Mesothelial cell of epicardium (in vitro differentiated cells): ENCODE measurements at regions not wholly inside any gene's neighbourhood (a gene's known extent, or its start where the extent isn't known, plus 50 kb on each side); places are given as distances from the start of the nearest gene placed in this dataset.

Source experiments
- DNase-seq, 2 experiments: peaks; one replicate each; pipeline ENCODE4 v3.0.0; 2021; ENCODE audit warnings: low spot score in 2 of 2; ENCODE audit not compliant: unreplicated experiment in 2 of 2
- H3K27ac Mint-ChIP-seq: 2 replicates; pipeline ENCODE4 v1.8.0; 2021; ENCODE audit warnings: mixed read lengths
- H3K27me3 Mint-ChIP-seq: 2 replicates; pipeline ENCODE4 v1.8.0; 2021; ENCODE audit warnings: low read depth, mixed read lengths
- H3K36me3 Mint-ChIP-seq: 2 replicates; pipeline ENCODE4 v1.8.0; 2021; ENCODE audit warnings: mixed read lengths
- H3K4me1 Mint-ChIP-seq: 2 replicates; pipeline ENCODE4 v1.8.0; 2021; ENCODE audit warnings: mixed read lengths
- H3K4me3 Mint-ChIP-seq: 2 replicates; pipeline ENCODE4 v1.8.0; 2021; ENCODE audit warnings: mild to moderate bottlenecking, moderate library complexity, mixed read lengths
- H3K9me3 Mint-ChIP-seq: 2 replicates; pipeline ENCODE4 v1.8.0; 2021; ENCODE audit warnings: mixed read lengths
- TF ChIP-seq, protein P1 (sequence below): fragments of 200-600 bp; sonication (generic); IDR thresholded peaks from one replicate; pipeline ENCODE4 v1.5.0; 2021; ENCODE audit warnings: antibody characterized with exemption; ENCODE audit not compliant: unreplicated experiment

DNA sequence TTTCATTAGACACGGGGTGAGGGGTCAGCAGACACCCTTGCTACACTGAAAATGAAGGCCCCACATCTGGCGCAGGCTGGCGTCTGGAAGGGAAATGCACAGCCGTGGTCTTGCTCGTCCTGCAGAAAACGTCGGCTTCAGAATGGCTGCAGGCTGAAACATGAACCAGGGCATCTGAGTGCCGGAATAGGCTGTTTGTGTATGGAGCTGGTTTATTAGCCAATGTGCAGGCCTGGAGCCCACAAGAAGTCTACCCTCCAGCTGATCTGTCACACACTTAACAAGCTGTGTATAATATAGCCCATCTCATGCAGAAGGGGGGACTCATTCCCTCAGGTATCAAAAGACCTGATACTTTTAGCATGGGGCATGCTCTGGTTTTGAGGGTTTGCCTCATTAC, 153.4 kb upstream of the SOX11 start:
- Mint-ChIP-seq H3K9me3 (peaks cover 20% of the 10 kb centered on the region), H3K36me3 (peaks cover 17% of the 10 kb centered on the region), H3K4me1 (peaks cover 49% of the 10 kb centered on the region), H3K27me3 (no peaks in the 10 kb centered on the region), H3K27ac (peak overlapping the region; percentile 98), H3K4me3 (no peak overlapping the region)
- DNase-seq: no peak
- TF ChIP-seq, protein P1, sequence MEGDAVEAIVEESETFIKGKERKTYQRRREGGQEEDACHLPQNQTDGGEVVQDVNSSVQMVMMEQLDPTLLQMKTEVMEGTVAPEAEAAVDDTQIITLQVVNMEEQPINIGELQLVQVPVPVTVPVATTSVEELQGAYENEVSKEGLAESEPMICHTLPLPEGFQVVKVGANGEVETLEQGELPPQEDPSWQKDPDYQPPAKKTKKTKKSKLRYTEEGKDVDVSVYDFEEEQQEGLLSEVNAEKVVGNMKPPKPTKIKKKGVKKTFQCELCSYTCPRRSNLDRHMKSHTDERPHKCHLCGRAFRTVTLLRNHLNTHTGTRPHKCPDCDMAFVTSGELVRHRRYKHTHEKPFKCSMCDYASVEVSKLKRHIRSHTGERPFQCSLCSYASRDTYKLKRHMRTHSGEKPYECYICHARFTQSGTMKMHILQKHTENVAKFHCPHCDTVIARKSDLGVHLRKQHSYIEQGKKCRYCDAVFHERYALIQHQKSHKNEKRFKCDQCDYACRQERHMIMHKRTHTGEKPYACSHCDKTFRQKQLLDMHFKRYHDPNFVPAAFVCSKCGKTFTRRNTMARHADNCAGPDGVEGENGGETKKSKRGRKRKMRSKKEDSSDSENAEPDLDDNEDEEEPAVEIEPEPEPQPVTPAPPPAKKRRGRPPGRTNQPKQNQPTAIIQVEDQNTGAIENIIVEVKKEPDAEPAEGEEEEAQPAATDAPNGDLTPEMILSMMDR: no peak

DNA sequence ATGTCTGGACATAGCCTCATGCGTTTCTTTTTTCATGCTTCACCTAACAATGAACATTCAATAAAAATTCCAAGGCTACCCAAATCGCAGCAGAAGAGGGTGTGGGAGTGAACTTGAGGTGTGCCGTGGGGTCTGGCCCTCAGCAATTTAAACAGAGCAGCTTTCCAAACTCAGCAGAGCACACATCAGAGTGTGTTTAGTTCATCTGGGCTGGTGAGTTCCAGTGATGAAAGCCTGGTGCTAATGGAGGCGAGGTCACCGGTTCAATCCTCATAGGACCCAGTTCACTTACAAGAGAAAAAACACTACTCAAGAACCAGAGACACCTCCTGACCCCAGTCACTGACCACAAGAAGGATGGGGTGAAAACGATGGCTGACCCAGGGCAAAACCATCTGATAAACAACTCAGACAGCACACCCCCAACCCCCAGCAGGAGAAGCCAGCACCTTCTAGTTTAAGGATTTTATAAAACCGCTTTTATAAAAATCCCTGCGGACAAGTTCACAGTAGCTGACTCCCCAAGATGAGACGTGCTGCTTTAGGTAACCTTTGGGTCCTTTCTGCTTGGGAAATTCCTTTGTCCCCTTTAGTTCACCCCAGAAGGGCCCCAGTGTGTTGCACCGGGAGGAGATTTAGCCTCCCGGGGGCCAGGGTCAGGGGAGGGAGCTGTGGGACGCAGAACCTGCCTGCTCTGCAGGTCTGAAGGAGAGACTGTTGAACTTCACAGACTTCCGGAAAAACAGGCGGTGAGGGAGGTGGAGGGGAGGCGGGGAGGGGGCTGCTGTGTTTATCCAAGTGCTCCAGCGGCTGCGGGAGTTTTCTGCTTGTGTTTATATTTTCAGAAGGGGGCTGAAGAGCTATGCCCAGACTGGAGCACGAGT, 152.7 kb upstream of the SOX11 start:
- Mint-ChIP-seq H3K9me3 (peaks cover 22% of the 10 kb centered on the region), H3K27me3 (no peaks in the 10 kb centered on the region), H3K4me1 (peaks cover 49% of the 10 kb centered on the region), H3K4me3 (peak overlapping the region; percentile 62), H3K36me3 (peaks cover 19% of the 10 kb centered on the region), H3K27ac (peak overlapping the region; percentile 98)
- TF ChIP-seq, protein P1: no peak
- DNase-seq: no peak

DNA sequence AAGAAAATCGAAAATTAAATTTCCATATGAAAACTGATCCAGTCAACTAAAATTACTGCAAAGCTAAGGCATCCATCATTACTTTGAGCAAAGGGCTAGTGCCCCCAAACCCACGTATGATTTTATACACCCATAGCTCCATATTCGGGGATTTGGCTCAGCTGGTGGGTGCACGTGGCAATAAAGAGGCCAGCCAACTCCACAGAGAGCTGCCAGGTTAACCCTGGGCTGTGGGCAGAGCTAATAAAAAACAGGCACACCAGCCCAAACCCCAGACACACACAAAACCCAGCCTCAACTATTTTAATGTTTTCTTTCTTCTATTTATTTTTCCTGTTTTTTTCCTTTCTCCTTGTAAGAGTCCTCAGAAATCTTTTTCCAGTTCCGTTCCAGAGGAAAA, 151.3 kb upstream of the SOX11 start:
- Mint-ChIP-seq H3K27ac (peak overlapping the region; percentile 86), H3K9me3 (peaks cover 35% of the 10 kb centered on the region), H3K36me3 (peaks cover 27% of the 10 kb centered on the region), H3K4me1 (peaks cover 49% of the 10 kb centered on the region), H3K27me3 (no peaks in the 10 kb centered on the region), H3K4me3 (peak overlapping the region; percentile 34)
- TF ChIP-seq, protein P1: no peak
- DNase-seq: no peak

DNA sequence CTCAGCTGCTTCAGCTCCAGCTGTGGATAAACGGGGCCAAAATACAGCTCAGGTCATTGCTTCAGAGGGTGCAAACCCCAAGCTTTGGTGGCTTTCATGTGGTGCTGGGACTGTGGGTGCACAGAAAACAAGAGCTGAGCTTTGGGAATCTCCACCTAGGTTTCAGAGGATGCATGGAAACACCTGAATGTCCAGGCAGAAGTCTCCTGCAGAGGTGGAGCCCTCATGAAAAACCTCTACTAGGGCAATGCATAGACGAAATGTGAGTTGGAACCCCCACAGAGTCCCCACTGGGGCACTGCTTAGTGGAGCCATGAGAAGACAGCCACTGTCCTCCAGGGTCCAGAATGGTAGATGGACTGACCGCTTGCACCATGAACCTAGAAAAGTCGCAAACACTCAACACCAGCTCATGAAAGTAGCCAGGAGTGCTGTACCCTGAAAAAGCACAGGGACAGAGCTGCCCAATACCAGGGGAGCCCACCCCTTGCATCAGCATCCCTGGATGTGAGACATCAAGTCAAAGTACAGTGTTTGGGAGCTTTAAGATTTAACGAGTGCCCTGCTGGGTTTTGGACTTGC, 147.9 kb upstream of the SOX11 start:
- Mint-ChIP-seq H3K27ac (no peak overlapping the region), H3K4me1 (peaks cover 40% of the 10 kb centered on the region), H3K36me3 (peaks cover 24% of the 10 kb centered on the region), H3K4me3 (no peak overlapping the region), H3K9me3 (peaks cover 35% of the 10 kb centered on the region), H3K27me3 (no peaks in the 10 kb centered on the region)
- DNase-seq: no peak
- TF ChIP-seq, protein P1: no peak

DNA sequence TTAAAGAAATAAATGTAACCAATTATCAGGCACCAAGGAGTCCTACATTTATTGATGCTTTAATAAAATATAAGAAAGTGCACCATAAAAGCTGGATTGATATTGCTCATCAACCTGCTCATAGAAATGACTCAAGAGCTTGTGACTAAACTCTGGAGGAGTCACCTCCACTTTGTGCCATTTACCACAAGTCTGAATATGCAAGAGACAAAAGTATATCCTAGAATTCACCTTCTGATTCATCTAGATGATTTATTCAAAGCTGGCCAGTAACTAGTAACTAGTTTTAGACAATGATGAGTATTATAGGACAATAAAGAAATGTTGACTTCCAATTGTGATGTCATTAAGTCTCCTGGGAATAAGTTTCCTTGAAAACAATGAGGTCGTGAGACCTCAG, 146.0 kb upstream of the SOX11 start:
- H3K4me3 Mint-ChIP-seq: no peak overlapping the region
- H3K9me3 Mint-ChIP-seq: peaks cover 35% of the 10 kb centered on the region
- TF ChIP-seq, protein P1: no peak

More for the DNA sequence above, 146.0 kb upstream of the SOX11 start:
- peaks cover 27% of the 10 kb centered on the region for H3K4me1 Mint-ChIP-seq
- H3K27me3 Mint-ChIP-seq: no peaks in the 10 kb centered on the region
- peaks cover 24% of the 10 kb centered on the region for H3K36me3 Mint-ChIP-seq
- no peak for DNase-seq
- H3K27ac Mint-ChIP-seq: no peak overlapping the region
